GM19043 (cell line): ENCODE measurements at regions not wholly inside any gene's neighbourhood (a gene's known extent, or its start where the extent isn't known, plus 50 kb on each side); places are given as distances from the start of the nearest gene placed in this dataset.
"Not testable (repeated sequence)": the region's sequence is repeated elsewhere in the genome, so short reads cannot be mapped to it uniquely, and the experiment has no call there.

Source experiments
- ATAC-seq: cut with Tn5 transposase; IDR thresholded peaks from one replicate; pipeline ENCODE4 v1.9.1; 2021; ENCODE audit warnings: low read depth; ENCODE audit not compliant: unreplicated experiment

GRCh38 chr14:66306101-66306500, 180.1 kb upstream of the CCDC196 start:
- ATAC-seq = no peak

GRCh38 chr14:66311058-66311457, 175.1 kb upstream of the CCDC196 start:
- ATAC-seq = no peak

DNA sequence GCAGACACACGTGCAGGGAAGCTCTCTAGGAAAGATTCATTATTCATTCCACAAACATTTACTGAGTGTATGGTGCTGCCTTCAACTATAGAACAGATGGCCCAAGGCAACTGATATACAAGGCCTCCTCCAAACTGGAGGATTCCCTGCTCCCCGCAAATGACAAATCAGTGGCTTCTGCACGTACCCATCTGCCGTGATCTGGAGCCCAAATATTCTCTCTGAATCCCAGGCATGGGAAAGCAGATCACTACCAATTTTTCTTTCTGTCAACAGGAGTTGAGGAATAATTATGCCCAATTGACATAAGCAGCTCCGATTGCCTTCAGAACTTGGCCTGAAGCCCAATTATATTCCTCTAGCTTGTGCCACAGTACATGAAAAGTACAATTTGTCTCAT, 174.2 kb upstream of the CCDC196 start:
- no peak for ATAC-seq

DNA sequence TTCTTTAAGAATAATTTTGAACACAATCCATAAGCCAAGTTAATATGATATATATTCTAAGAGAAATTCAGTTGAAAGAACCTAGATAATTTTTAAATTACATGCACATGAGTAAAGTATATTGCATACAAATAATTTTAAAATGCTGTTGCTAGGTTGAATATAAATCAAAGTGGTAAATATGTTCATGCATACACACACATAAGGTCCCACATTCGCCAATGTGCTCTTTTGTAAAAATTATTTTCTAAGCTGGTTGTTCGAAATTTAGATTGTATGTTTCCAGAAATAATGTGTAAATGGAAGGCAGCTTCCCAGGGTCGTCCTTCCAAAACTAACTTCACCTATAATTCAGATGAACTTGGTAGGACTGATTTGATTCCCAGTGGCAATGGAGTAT, 173.7 kb upstream of the CCDC196 start:
- no peak for ATAC-seq

GRCh38 chr14:66315098-66315497, 171.1 kb upstream of the CCDC196 start:
- ATAC-seq = no peak

DNA sequence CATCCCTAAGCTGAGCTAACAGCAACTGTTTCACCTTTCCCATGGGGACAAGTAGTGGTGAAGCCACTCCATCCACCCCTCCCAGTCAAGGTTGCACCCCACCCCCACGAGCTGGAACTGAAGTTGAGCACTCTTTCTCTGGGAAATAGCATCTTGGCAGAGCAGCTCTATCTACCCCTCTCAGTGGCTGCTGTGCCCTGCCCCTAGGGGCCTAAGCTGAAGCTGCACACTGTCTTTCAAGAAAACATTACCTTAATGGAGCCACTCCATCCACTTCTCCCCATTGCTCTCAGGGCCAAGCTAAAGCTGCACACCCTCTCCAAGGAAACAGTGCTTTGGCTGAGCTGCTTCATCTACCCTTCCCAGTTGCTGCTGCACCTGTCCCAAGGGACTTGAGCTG, 170.6 kb upstream of the CCDC196 start:
- ATAC-seq = no peak

- ATAC-seq = no peak
Observed at GRCh38 chr14:66322564-66322963, 163.6 kb upstream of the CCDC196 start.

GRCh38 chr14:66330228-66330627, 155.9 kb upstream of the CCDC196 start:
- ATAC-seq = no peak

- no peak for ATAC-seq
Observed at GRCh38 chr14:66330916-66331315, 155.3 kb upstream of the CCDC196 start.

GRCh38 chr14:66333293-66333692, 152.9 kb upstream of the CCDC196 start:
- ATAC-seq = not testable (repeated sequence)

DNA sequence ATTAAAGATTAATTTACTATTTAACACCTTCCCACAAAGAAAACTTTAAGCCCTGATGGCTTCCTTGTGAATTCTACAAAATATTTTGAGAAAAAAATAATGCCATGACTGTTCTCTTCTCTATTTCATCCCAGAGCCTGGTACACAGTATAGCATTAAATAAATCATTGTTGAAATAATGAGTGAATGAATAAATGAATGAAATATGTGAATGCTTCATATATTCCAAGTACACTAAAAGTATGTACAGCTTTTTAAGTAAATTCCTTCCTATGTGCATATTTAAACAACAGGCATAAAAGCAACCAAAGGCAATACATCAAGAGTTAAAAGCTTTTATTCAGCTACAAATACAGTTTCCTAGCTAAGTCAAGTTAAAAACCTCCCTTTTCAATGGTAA, 144.9 kb upstream of the CCDC196 start:
- no peak for ATAC-seq

- no peak for ATAC-seq
Observed at GRCh38 chr14:66345986-66346385, 140.2 kb upstream of the CCDC196 start.

- no peak for ATAC-seq
Observed at GRCh38 chr14:66351310-66351709, 134.9 kb upstream of the CCDC196 start.

DNA sequence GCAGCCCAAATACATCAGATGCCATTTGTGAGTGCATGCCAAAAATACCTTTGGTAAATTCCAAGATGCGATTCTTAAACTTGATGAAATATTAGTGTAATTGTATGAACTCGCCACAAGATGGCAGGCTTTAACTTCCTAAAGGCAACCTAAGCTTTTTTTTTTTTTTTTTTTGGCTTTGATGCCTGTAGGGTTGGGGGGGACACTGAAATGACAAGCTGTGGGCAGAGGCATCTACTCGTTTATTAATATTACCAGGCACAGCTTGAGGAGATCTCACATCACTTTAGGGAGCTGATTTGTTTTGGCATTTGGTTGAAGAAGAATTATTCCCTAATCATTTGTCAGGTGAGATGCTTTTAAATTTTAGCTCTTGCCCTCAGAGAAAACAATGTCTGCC, 126.7 kb upstream of the CCDC196 start:
- no peak for ATAC-seq

- no peak for ATAC-seq
Observed at GRCh38 chr14:66360366-66360926, 125.7 kb upstream of the CCDC196 start.

DNA sequence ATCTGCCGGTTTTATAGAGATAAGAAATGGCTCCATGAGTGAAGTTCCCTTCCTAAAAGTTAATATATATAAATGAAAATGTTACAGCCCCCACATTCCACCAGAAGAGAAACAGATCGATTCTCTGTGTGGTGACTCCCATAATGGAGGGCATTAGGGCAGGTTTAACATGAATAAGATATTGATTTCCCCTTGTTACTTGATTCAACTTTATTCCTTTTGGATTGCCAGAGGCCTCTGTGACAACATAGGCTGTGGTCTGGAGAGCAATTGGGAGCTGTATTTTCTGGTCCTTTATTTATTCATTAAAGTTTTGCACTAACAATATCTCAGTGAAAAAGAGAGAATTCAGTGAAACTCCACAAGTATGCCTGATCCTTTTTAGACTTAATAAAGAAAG, 125.2 kb upstream of the CCDC196 start:
- ATAC-seq = no peak

- ATAC-seq = no peak
Observed at GRCh38 chr14:66365388-66365787, 120.8 kb upstream of the CCDC196 start.

GRCh38 chr14:66369157-66369697, 116.9 kb upstream of the CCDC196 start:
- no peak for ATAC-seq

- no peak for ATAC-seq
Observed at GRCh38 chr14:66371776-66372175, 114.4 kb upstream of the CCDC196 start.

- ATAC-seq = no peak
Observed at GRCh38 chr14:66375046-66375964, 110.9 kb upstream of the CCDC196 start.

GRCh38 chr14:66377574-66377973, 108.6 kb upstream of the CCDC196 start:
- no peak for ATAC-seq
